GM19455 (cell line): ENCODE measurements at regions not wholly inside any gene's neighbourhood (a gene's known extent, or its start where the extent isn't known, plus 50 kb on each side); places are given as distances from the start of the nearest gene placed in this dataset.

Source experiments
- ATAC-seq: cut with Tn5 transposase; IDR thresholded peaks from one replicate; pipeline ENCODE4 v1.9.1; 2021; ENCODE audit not compliant: unreplicated experiment

DNA sequence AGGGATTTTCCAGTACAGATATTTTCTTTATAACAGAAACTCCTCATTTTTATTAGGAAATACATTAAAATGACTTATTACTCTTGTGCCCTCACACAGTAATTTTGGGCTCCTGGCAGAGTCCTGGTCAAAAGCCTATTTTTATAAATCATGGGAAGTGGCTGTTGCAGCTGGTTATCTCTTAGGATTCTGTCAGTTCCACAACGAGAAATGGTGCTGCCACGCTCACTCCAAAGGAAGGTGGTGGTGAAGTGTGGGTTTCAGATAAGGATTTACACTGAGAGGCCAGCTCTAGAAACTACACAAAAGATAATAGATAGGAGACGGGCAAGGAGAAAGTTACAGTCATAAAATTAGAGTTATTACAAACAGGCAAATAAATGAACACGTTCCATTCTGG is 159.2 kb upstream of the FAM241A start:
- ATAC-seq, result no peak

DNA sequence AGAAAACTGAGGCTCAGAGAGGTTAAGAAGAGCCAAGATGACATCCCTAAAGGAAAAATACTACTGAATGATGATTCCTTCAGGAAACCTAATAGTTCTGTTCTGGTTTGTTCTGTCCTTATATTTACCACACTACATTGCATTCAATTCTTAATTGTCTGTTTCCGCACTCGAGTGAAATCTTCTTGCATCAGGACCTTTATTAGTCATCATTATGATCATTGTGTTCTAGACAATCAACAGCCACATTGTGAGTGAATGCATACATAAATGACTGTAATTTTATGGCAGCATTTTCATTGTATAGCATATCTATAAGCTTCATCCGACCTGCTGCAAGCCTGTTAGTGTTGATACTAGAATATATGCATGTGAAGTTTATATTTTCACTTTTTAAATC is 156.7 kb upstream of the FAM241A start:
- ATAC-seq, result no peak

- ATAC-seq, result no peak
These were observed 155.4 kb upstream of the FAM241A start for GRCh38 chr4:111989817-111990216.

GRCh38 chr4:111991163-111991562 is 154.1 kb upstream of the FAM241A start:
- ATAC-seq, result peak; percentile 96

DNA sequence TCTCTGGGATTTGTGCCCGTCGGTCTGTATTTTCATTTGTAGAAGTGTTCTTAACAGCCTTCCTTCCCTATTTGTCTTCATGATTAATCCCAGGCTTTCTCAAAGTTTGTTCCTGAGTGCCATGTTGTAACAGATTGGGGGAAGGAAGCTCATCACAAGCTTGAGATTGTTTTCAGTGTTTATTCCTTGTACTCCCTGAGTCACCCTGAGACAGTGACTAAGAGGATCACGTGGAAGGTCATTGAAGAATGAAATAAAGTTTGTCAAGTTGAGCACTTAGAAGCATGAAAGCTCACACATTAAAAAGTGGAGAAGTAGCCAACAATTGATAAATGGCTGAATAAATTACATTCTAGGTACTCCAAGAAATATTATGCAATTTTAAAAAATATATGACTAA is 153.5 kb upstream of the FAM241A start:
- ATAC-seq, result no peak

GRCh38 chr4:111992351-111993168 is 152.7 kb upstream of the FAM241A start:
- ATAC-seq, result no peak

DNA sequence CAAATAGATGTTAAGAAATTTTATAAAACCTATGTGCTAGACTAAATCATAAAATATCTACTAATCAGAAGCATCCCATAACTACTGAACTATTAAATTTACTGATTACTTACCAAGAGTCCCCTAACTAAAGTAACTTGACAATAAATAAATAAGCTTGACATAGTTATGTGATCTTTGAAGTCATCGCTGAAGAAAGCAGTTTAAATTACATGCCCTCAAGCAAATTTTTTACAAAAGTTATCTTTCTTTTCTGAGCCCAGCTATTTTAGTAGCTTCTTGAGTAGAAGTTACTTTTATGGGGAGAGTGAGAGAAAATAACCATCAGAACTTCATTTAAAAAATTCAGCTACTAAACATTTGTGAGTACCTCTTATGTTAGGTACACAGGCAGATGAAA is 150.9 kb upstream of the FAM241A start:
- ATAC-seq, result no peak

DNA sequence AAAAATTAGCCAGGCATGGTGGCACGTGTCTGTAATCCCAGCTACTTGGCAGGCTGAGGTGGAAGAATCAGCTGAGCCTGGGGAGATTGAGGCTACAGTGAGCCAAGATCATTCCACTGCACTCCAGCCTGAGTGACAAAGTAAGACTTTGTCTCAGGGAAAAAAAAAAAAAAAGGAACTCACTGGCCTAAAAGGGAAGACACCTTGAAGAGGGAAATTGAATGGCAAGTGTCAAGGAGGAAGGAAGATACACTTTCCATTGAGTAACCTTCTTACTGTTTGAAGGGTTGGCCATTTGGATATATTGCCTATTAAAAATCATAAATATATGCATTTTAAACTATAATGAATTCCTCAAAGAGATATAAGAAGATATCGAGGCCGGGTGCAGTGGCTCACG is 147.5 kb upstream of the FAM241A start:
- ATAC-seq, result no peak

- no peak for ATAC-seq
These were observed 145.5 kb upstream of the FAM241A start for GRCh38 chr4:111999801-112000200.

- ATAC-seq, result no peak
These were observed 144.2 kb upstream of the FAM241A start for GRCh38 chr4:112001041-112001440.

- ATAC-seq, result no peak
These were observed 143.0 kb upstream of the FAM241A start for GRCh38 chr4:112002248-112002661.

GRCh38 chr4:112003231-112003907 is 141.9 kb upstream of the FAM241A start:
- no peak for ATAC-seq

DNA sequence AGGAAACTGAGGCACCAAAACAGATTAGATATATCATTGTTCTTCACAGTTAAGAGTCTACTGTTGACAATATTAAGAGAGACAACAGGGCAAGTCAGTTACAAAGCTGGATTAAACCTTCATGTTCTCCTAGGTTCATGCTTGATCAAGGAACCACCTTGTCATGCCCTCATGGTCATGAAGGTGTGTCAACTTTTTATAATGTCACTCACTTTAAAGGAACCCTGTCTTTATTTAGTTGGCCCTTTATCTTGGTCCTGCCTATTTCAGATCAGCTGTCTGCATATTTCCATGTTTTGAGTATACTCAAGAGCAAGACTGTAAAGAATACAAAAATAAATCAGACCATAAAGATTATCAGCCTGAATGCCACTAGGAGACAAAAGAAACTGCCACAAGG is 140.2 kb upstream of the FAM241A start:
- no peak for ATAC-seq

DNA sequence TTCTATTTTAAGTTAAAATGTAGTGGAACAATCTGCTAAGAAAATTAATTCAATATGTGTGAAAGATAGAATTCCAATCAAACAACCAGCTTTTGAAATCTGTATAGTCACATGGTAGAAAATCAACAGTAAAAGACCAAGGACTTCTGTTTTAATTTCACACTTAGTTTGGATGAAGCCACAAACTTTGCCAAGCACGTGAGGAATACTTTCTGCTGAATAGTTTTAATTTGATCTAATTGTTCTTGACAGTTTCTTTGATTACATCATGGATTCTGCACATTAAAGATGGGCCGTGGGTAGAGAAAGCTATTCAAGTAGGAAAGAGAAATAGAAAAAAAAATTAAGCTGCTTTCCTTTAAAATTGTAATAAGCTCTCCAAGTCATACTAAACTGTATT is 137.9 kb upstream of the FAM241A start:
- no peak for ATAC-seq

DNA sequence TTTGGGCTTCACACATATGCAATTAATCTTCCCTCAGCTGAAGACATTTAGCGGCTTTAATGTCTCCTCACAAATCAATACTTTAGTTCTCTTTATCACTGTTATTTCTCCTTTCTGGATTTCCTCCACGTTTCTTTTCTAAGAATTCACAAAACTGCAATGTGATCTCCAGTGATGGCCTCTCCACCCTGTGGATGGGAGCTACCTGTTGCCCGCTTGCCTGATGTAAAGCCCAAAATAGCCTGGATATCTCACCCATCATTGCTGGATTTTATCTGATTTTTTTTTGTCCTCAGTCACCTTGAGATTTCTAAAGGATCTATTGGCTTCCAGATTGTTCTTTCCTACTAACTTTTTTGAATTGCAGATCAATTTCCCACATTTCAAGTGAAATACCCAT is 129.3 kb upstream of the FAM241A start:
- no peak for ATAC-seq

GRCh38 chr4:112023402-112023950 is 121.8 kb upstream of the FAM241A start:
- no peak for ATAC-seq

GRCh38 chr4:112026058-112026457 is 119.2 kb upstream of the FAM241A start:
- ATAC-seq, result no peak

GRCh38 chr4:112029771-112030171 is 115.5 kb upstream of the FAM241A start:
- no peak for ATAC-seq

DNA sequence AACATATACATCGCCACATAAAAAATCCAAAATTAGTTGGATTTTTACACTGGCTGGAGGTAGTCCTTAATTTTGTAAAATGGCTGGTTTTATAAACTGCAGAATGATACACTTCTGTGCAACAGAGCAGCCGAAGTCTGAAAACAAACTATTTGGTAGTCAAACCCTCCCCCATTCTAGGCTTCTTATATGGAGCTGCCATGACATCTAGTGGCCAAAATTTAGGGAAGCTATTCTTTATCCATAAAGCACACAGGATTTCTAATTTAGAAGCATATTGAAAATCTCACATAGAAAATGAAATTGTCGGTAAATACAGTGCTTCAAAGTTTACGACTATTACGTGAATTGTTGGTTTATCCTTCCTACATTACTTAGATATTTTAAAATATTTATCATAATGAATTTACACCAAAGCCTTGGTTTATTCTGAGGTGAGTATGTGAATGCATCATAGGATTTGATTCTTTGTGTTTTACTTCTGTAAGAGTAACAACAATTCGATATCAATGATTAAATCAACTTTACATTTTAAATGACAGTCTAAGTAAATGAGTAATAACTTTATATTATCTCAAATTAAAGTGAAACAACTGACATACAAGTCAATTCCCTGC is 113.4 kb upstream of the FAM241A start:
- no peak for ATAC-seq

DNA sequence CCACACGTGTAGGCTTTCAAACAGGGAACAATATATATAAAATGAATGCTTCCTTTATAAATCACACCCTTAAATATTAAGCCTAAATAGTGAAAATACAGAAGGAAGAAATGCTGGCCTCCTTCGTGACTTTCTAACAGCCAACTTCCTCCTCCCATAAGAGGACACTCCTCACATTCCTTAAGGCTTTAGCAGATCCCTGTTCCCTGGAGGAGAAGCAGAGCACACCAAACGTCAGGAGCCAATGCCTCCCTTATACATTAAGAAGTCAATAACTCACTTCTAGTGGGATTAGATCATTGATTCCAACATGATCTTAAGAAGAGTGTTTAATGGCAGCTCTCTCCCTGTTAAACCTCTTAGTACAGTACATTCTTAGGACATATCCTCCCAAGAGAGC is 108.4 kb upstream of the FAM241A start:
- ATAC-seq, result no peak

GRCh38 chr4:112038861-112039260 is 106.4 kb upstream of the FAM241A start:
- ATAC-seq, result no peak

DNA sequence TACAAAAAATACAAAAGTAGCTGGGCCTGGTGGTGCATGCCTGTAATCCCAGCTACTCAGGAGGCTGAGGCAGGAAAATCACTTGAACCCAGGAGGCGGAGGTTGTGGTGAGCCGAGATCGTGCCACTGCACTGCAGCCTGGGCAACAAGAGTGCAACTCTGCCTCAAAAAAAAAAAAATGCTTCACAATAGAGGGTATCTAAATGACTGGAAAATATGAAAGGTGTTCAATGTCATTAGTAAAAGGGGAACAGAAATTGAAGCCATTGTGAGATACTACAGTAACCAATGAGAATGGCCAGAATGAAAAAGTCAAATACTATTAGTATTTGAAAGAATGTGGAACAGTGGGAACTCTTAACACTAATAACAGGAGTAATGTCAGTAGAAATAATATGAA is 96.1 kb upstream of the FAM241A start:
- peak; percentile 72 for ATAC-seq
